ENCODE measurements at regions not wholly inside any gene's neighbourhood (a gene's known extent, or its start where the extent isn't known, plus 50 kb on each side); places are given as distances from the start of the nearest gene placed in this dataset.

- TF ChIP-seq ZNF274 (IDR thresholded peaks at IDR 0.05; ENCODE audit: low read depth, low read length) (no peak), SUZ12 (IDR thresholded peaks at IDR 0.05; ENCODE audit: extremely low read depth, insufficient read depth, insufficient read length) (no peak)
Observed at GRCh38 chr14:49480053-49480760, 106.0 kb downstream of the RPS29 start.
